ENCODE measurements at regions not wholly inside any gene's neighbourhood (a gene's known extent, or its start where the extent isn't known, plus 50 kb on each side); places are given as distances from the start of the nearest gene placed in this dataset.
A peak's percentile ranks its signal among the peaks of the same experiment; 100 is the strongest.

- no peak for TF ChIP-seq CEBPB (IDR thresholded peaks at IDR 0.05)
- no peak for TF ChIP-seq MAX (IDR thresholded peaks at IDR 0.05)
- TF ChIP-seq TCF12 (IDR thresholded peaks at IDR 0.05; ENCODE audit: low read depth), result no peak
- TF ChIP-seq ZBTB7A (IDR thresholded peaks at IDR 0.05; ENCODE audit: low read depth), result no peak
- no peak for TF ChIP-seq TAF1 (IDR thresholded peaks at IDR 0.05; ENCODE audit: low read depth)
- TF ChIP-seq EGR1 (IDR thresholded peaks at IDR 0.05), result no peak
- no peak for TF ChIP-seq YY1 (IDR thresholded peaks at IDR 0.05; ENCODE audit: low read depth)
- no peak for TF ChIP-seq EP300 (IDR thresholded peaks at IDR 0.05; ENCODE audit: borderline replicate concordance)
- TF ChIP-seq USF1 (IDR thresholded peaks at IDR 0.05), result no peak
- no peak for TF ChIP-seq RAD21 (IDR thresholded peaks at IDR 0.05; ENCODE audit: low read depth)
- TF ChIP-seq, protein P1, sequence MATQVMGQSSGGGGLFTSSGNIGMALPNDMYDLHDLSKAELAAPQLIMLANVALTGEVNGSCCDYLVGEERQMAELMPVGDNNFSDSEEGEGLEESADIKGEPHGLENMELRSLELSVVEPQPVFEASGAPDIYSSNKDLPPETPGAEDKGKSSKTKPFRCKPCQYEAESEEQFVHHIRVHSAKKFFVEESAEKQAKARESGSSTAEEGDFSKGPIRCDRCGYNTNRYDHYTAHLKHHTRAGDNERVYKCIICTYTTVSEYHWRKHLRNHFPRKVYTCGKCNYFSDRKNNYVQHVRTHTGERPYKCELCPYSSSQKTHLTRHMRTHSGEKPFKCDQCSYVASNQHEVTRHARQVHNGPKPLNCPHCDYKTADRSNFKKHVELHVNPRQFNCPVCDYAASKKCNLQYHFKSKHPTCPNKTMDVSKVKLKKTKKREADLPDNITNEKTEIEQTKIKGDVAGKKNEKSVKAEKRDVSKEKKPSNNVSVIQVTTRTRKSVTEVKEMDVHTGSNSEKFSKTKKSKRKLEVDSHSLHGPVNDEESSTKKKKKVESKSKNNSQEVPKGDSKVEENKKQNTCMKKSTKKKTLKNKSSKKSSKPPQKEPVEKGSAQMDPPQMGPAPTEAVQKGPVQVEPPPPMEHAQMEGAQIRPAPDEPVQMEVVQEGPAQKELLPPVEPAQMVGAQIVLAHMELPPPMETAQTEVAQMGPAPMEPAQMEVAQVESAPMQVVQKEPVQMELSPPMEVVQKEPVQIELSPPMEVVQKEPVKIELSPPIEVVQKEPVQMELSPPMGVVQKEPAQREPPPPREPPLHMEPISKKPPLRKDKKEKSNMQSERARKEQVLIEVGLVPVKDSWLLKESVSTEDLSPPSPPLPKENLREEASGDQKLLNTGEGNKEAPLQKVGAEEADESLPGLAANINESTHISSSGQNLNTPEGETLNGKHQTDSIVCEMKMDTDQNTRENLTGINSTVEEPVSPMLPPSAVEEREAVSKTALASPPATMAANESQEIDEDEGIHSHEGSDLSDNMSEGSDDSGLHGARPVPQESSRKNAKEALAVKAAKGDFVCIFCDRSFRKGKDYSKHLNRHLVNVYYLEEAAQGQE (IDR thresholded peaks at IDR 0.05; ENCODE audit: low read depth), result no peak
- TF ChIP-seq TEAD4 (IDR thresholded peaks at IDR 0.05), result no peak
- no peak for TF ChIP-seq NFIC (IDR thresholded peaks at IDR 0.05)
- no peak for TF ChIP-seq CREB1 (IDR thresholded peaks at IDR 0.05; ENCODE audit: low read depth)
- TF ChIP-seq FOXM1 (IDR thresholded peaks at IDR 0.05; ENCODE audit: borderline replicate concordance, low read depth), result no peak
These were observed 252.1 kb downstream of the SMARCA2 start for GRCh38 chr9:2267181-2267745.

GRCh38 chr9:2269778-2270177, 254.6 kb downstream of the SMARCA2 start:
- TF ChIP-seq TEAD4 (IDR thresholded peaks at IDR 0.05), result no peak
- TF ChIP-seq MAX (IDR thresholded peaks at IDR 0.05), result no peak
- TF ChIP-seq TAF1 (IDR thresholded peaks at IDR 0.05; ENCODE audit: low read depth), result no peak
- TF ChIP-seq EGR1 (IDR thresholded peaks at IDR 0.05), result no peak
- no peak for TF ChIP-seq CREB1 (IDR thresholded peaks at IDR 0.05; ENCODE audit: low read depth)
- TF ChIP-seq USF1 (IDR thresholded peaks at IDR 0.05), result no peak
- no peak for TF ChIP-seq TCF12 (IDR thresholded peaks at IDR 0.05; ENCODE audit: low read depth)

- TF ChIP-seq, protein P1 (IDR thresholded peaks at IDR 0.05; ENCODE audit: low read depth), result no peak
- no peak for TF ChIP-seq ZBTB7A (IDR thresholded peaks at IDR 0.05; ENCODE audit: low read depth)
- TF ChIP-seq RAD21 (IDR thresholded peaks at IDR 0.05; ENCODE audit: low read depth), result no peak
- no peak for TF ChIP-seq NFIC (IDR thresholded peaks at IDR 0.05)
- no peak for TF ChIP-seq MAX (IDR thresholded peaks at IDR 0.05)
- no peak for TF ChIP-seq CREB1 (IDR thresholded peaks at IDR 0.05; ENCODE audit: low read depth)
These were observed 255.4 kb downstream of the SMARCA2 start for GRCh38 chr9:2270565-2270964.

GRCh38 chr9:2271426-2271825, 256.3 kb downstream of the SMARCA2 start:
- 0 out of 2 replicates have a peak, but pooled peaks have one; percentile 38 for TF ChIP-seq NFIC (IDR thresholded peaks at IDR 0.05)
- TF ChIP-seq YY1 (IDR thresholded peaks at IDR 0.05; ENCODE audit: low read depth), result no peak

DNA sequence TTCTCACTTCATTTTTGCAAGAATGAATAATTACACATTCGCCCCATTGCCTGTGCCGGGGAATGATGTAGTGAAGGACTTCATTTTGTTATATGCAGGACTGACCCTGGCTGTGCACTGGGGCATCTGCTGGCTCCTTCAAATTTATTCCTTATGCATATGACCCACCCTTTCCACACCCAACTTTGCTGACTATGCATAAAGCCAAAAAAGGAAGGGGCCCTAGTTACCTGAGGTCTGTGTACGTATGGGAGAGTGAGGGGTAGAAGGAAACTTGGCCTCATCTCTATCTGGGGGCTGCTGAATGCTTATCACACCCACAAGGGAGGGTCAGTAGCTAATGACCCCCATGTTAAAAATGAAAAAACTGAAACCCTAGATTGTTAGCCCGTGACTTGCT, 259.6 kb downstream of the SMARCA2 start:
- TF ChIP-seq, protein P1 (IDR thresholded peaks at IDR 0.05; ENCODE audit: low read depth), result no peak
- TF ChIP-seq MAX (IDR thresholded peaks at IDR 0.05) (no peak), YY1 (IDR thresholded peaks at IDR 0.05; ENCODE audit: low read depth) (no peak), TCF12 (IDR thresholded peaks at IDR 0.05; ENCODE audit: low read depth) (no peak), CEBPB (IDR thresholded peaks at IDR 0.05) (no peak), EGR1 (IDR thresholded peaks at IDR 0.05) (no peak), ZBTB7A (IDR thresholded peaks at IDR 0.05; ENCODE audit: low read depth) (no peak), RAD21 (IDR thresholded peaks at IDR 0.05; ENCODE audit: low read depth) (no peak), TEAD4 (IDR thresholded peaks at IDR 0.05) (no peak), TAF1 (IDR thresholded peaks at IDR 0.05; ENCODE audit: low read depth) (no peak), NFIC (IDR thresholded peaks at IDR 0.05) (no peak), USF1 (IDR thresholded peaks at IDR 0.05) (no peak), FOXM1 (IDR thresholded peaks at IDR 0.05; ENCODE audit: borderline replicate concordance, low read depth) (no peak), EP300 (IDR thresholded peaks at IDR 0.05; ENCODE audit: borderline replicate concordance) (no peak), CREB1 (IDR thresholded peaks at IDR 0.05; ENCODE audit: low read depth) (no peak)
